Stomach (tissue), 4 donors: ENCODE measurements at regions not wholly inside any gene's neighbourhood (a gene's known extent, or its start where the extent isn't known, plus 50 kb on each side); places are given as distances from the start of the nearest gene placed in this dataset.

ENCODE experiments used
- CTCF ChIP-seq, 7 experiments: fragments of 450-650 bp in 4 of 7; fragments of 200-600 bp in 3 of 7; sonication (generic) in 3 of 7; IDR thresholded peaks; one replicate each; pipeline ENCODE4 v1.5.1; 2016 to 2019; ENCODE audit warnings: antibody characterized with exemption in 7 of 7, control low read depth in 2 of 7, mild to moderate bottlenecking in 1 of 7
- EP300 ChIP-seq: sonication (generic); formaldehyde crosslinking; IDR thresholded peaks from one replicate; pipeline ENCODE4 v1.6.1; 2017; ENCODE audit warnings: antibody characterized with exemption
- POLR2A ChIP-seq, 4 donors: fragments of 450-650 bp; IDR thresholded peaks; one replicate each; pipeline ENCODE4 v1.6.1; 2016; ENCODE audit warnings: antibody characterized with exemption in 4 of 4, control low read depth in 2 of 4, mild to moderate bottlenecking in 1 of 4, moderate library complexity in 1 of 4
- POLR2AphosphoS5 ChIP-seq, 3 donors: sonication (generic); formaldehyde crosslinking; IDR thresholded peaks; one replicate each; pipeline ENCODE4 v1.6.1; 2016; ENCODE audit warnings: antibody characterized with exemption in 3 of 3

GRCh38 chr4:132506568-132506967 lies 642.5 kb upstream of the PCDH10 start:
- no peak for TF ChIP-seq POLR2A (IDR thresholded peaks at IDR 0.05)
- TF ChIP-seq CTCF (IDR thresholded peaks at IDR 0.05) = no peak
- no peak for TF ChIP-seq EP300
- no peak for TF ChIP-seq POLR2AphosphoS5 (IDR thresholded peaks at IDR 0.05)
